ENCODE measurements at regions not wholly inside any gene's neighbourhood (a gene's known extent, or its start where the extent isn't known, plus 50 kb on each side); places are given as distances from the start of the nearest gene placed in this dataset.

DNA sequence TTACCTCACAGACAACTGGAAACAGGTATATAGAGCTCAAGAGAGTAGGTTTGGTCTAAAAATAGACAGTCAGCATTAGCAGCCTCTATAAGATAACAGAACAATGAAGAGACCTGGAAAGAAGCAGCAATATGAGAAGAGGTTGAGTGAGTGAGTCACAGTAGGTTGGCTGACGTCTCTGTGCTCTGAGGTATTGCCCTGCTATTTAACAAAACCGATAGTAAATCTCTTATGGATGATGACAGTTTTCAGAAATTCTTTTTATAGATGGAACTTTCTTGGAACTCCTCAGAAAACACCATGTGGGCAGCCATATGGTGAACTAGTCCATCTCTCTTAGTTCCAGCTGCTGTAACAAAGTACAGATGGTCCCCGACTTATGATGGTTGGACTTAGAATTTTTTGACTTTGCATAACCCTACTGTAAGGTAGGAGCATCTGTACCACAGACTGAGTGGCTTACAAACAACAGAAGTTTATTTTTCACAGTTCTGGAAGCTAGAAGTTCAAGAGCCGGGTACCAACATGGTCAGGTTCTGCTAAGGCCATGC lies 123.5 kb downstream of the MBD2 start:
- no peak for ATAC-seq (replicated peaks in 1 of 4)
- Histone ChIP-seq H3K4me3 (ENCODE audit: control insufficient read depth in 1 of 2, extremely low read depth in 1 of 2, low read length in 1 of 2) (no peak overlapping the region), H3K4me1 (ENCODE audit: control insufficient read depth in 1 of 2, extremely low read depth in 1 of 2, insufficient read depth in 2 of 2, low read length in 2 of 2) (no peaks in the 10 kb centered on the region), H3K27me3 (replicated peaks in 1 of 2; ENCODE audit: control insufficient read depth in 2 of 2, extremely low read depth in 1 of 2, insufficient read depth in 2 of 2, low read length in 1 of 2) (peaks cover 0 to 4% of the 10 kb centered on the region in 2 experiments), H3K36me3 (ENCODE audit: control insufficient read depth in 2 of 2, extremely low read depth in 1 of 2, insufficient read depth in 1 of 2, low read length in 1 of 2) (no peaks in the 10 kb centered on the region), H3K9me3 (no peaks in the 10 kb centered on the region), H3K27ac (ENCODE audit: low read length) (no peak overlapping the region)
- Mint-ChIP-seq H3K4me3 (no peak overlapping the region), H3K27ac (no peak overlapping the region), H3K36me3 (no peaks in the 10 kb centered on the region), H3K9me3 (peaks cover 0 to 8% (median 3%) of the 10 kb centered on the region in 3 donors), H3K4me1 (no peaks in the 10 kb centered on the region), H3K27me3 (peaks cover 2 to 11% of the 10 kb centered on the region in 2 donors)
- CTCF ChIA-PET = no interaction called here
- no peak for DNase-seq
- POLR2A ChIA-PET = no interaction called here
- WGBS (ENCODE audit: insufficient coverage) = 50% methylated on average over 1 of the region's 4 CpGs

DNA sequence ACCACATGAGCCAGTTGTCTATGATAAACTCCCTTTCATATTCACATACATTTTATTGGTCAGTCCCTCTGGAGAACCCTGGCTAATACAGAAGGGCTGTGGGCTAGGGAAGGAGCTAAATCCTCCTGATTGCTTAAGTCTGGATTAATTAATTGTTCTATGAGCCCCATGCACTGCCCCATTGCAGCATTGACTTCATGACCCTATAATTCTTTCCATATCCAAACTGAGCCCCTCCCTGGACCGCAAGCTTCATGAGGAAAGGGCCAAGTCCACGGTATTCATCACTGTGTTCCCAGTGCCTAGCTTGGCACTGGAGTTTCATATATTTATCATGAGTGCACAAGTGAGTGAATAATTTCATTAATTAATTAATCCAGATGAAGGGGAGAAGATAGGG lies 124.0 kb downstream of the MBD2 start:
- Mint-ChIP-seq H3K36me3 (no peaks in the 10 kb centered on the region), H3K27me3 (peaks cover 2 to 11% of the 10 kb centered on the region in 2 donors), H3K4me3 (no peak overlapping the region), H3K27ac (no peak overlapping the region), H3K9me3 (peaks cover 0 to 8% (median 3%) of the 10 kb centered on the region in 3 donors), H3K4me1 (no peaks in the 10 kb centered on the region)
- no peak overlapping the region for H3K27ac ChIP-seq (ENCODE audit: low read length)
- H3K27me3 ChIP-seq (replicated peaks in 1 of 2; ENCODE audit: control insufficient read depth in 2 of 2, extremely low read depth in 1 of 2, insufficient read depth in 2 of 2, low read length in 1 of 2) = peaks cover 0 to 4% of the 10 kb centered on the region in 2 experiments
- H3K9me3 ChIP-seq = no peaks in the 10 kb centered on the region
- no peak for ATAC-seq (replicated peaks in 1 of 4)
- POLR2A ChIA-PET = no interaction called here
- no peak overlapping the region for H3K4me3 ChIP-seq (ENCODE audit: control insufficient read depth in 1 of 2, extremely low read depth in 1 of 2, low read length in 1 of 2)
- no peaks in the 10 kb centered on the region for H3K36me3 ChIP-seq (ENCODE audit: control insufficient read depth in 2 of 2, extremely low read depth in 1 of 2, insufficient read depth in 1 of 2, low read length in 1 of 2)
- DNase-seq = no peak
- H3K4me1 ChIP-seq (ENCODE audit: control insufficient read depth in 1 of 2, extremely low read depth in 1 of 2, insufficient read depth in 2 of 2, low read length in 2 of 2) = no peaks in the 10 kb centered on the region
- CTCF ChIA-PET = no interaction called here
- WGBS (ENCODE audit: insufficient coverage) = no CpG with 5 or more reads among the region's 2 CpGs

DNA sequence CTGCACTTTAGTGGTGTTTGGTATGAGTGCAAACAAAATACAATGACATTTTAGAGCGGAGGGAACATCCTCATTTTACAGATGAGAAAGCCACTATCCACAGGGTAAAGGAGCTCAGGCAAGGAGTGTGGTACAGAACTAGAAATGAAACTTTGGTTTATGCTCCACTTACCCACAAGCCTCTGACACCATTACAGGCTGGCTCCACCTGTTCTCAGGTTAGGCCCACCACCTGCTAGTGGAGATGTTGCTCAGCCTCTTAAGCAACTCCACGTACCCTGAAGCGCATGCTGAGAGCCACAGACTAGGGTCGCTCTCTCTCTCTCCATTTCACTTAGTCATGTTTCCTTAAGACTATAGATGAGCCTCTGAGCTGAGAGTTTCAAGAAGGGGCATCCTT lies 130.0 kb downstream of the MBD2 start:
- H3K36me3 ChIP-seq (ENCODE audit: control insufficient read depth in 2 of 2, extremely low read depth in 1 of 2, insufficient read depth in 1 of 2, low read length in 1 of 2) = no peaks in the 10 kb centered on the region
- Mint-ChIP-seq H3K9me3 (peaks cover 3 to 8% (median 4%) of the 10 kb centered on the region in 3 donors), H3K4me1 (no peaks in the 10 kb centered on the region), H3K27ac (no peak overlapping the region), H3K36me3 (no peaks in the 10 kb centered on the region), H3K4me3 (no peak overlapping the region), H3K27me3 (peaks cover 2 to 5% of the 10 kb centered on the region in 2 donors)
- H3K4me3 ChIP-seq (ENCODE audit: control insufficient read depth in 1 of 2, extremely low read depth in 1 of 2, low read length in 1 of 2) = no peak overlapping the region
- H3K27ac ChIP-seq (ENCODE audit: low read length) = no peak overlapping the region
- no peaks in the 10 kb centered on the region for H3K9me3 ChIP-seq
- ATAC-seq (replicated peaks in 1 of 4) = no peak
- no peak for DNase-seq
- H3K27me3 ChIP-seq (replicated peaks in 1 of 2; ENCODE audit: control insufficient read depth in 2 of 2, extremely low read depth in 1 of 2, insufficient read depth in 2 of 2, low read length in 1 of 2) = no peaks in the 10 kb centered on the region
- 81% methylated on average over 3 of the region's 4 CpGs for WGBS (ENCODE audit: insufficient coverage)
- no peaks in the 10 kb centered on the region for H3K4me1 ChIP-seq (ENCODE audit: control insufficient read depth in 1 of 2, extremely low read depth in 1 of 2, insufficient read depth in 2 of 2, low read length in 2 of 2)
- ChIA-PET POLR2A (no interaction called here), CTCF (no interaction called here)

DNA sequence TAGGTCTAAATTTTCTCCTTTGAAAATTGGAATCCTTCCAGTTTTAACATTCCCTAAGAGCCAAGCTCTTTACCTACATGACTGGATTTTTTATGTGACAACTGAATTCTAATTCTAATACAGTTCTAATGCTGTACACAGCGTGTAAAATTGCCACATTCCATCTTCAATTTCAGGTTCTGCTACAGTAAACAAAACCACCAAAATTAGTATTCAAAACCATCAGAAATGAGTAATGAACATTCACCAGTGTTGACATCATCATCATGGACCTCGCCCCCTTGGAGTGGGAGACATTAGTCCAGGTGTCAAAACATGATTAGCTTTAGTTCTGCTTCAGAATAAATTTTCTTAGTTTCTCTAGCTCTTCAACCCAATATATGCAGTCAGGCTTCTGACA lies 133.6 kb downstream of the MBD2 start:
- H3K4me1 Mint-ChIP-seq = peaks cover 0 to 15% (median 14%) of the 10 kb centered on the region in 3 donors
- H3K27ac Mint-ChIP-seq = no peak overlapping the region
- Histone ChIP-seq H3K27ac (ENCODE audit: low read length) (no peak overlapping the region), H3K4me1 (ENCODE audit: control insufficient read depth in 1 of 2, extremely low read depth in 1 of 2, insufficient read depth in 2 of 2, low read length in 2 of 2) (peaks cover 0 to 9% of the 10 kb centered on the region in 2 experiments), H3K36me3 (ENCODE audit: control insufficient read depth in 2 of 2, extremely low read depth in 1 of 2, insufficient read depth in 1 of 2, low read length in 1 of 2) (no peaks in the 10 kb centered on the region), H3K9me3 (no peaks in the 10 kb centered on the region), H3K4me3 (ENCODE audit: control insufficient read depth in 1 of 2, extremely low read depth in 1 of 2, low read length in 1 of 2) (no peak overlapping the region), H3K27me3 (replicated peaks in 1 of 2; ENCODE audit: control insufficient read depth in 2 of 2, extremely low read depth in 1 of 2, insufficient read depth in 2 of 2, low read length in 1 of 2) (no peaks in the 10 kb centered on the region)
- H3K36me3 Mint-ChIP-seq = no peaks in the 10 kb centered on the region
- CTCF ChIA-PET = no interaction called here
- no CpG with 5 or more reads among the region's 2 CpGs for WGBS (ENCODE audit: insufficient coverage)
- peaks cover 0 to 4% (median 0%) of the 10 kb centered on the region in 3 donors for H3K9me3 Mint-ChIP-seq
- no peaks in the 10 kb centered on the region for H3K27me3 Mint-ChIP-seq
- DNase-seq (no peak), ATAC-seq (replicated peaks in 1 of 4) (no peak)
- POLR2A ChIA-PET = no interaction called here
- no peak overlapping the region for H3K4me3 Mint-ChIP-seq

DNA sequence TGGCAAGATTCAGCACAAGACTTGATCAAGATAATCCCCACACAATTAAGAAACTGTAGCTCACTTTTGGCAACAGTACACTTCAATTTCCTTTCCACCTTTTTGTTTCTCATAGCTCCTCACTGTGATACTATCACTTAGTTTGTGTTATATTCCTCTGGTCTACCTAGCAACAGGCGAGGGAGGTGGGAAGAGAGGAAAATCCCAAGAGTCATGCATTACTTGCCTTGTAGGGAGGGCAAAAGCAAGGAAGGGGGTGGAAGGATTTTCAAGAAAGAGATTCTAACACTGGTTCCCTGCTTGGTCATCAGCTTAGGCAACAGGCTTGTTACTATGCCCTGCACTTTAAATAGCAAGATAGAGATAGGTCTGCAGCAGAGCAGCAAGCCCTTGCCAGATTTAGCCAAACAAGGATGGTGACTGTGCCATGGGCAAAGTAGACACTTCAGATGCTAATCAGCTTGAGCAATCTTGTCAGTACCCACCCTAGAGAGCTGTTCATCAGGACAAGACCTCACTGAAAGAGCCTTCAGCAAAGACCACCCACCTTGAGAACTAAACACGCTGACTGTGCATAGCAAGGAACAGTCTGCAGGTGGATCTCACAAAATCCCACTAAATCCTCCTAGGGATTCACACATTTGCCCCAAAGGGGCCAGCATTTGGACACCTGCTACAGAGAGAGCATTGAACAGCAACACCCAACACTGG lies 134.6 kb downstream of the MBD2 start:
- ATAC-seq (replicated peaks in 1 of 4) = no peak
- no peaks in the 10 kb centered on the region for H3K36me3 ChIP-seq (ENCODE audit: control insufficient read depth in 2 of 2, extremely low read depth in 1 of 2, insufficient read depth in 1 of 2, low read length in 1 of 2)
- 91% methylated on average over 1 of the region's 2 CpGs for WGBS (ENCODE audit: insufficient coverage)
- H3K9me3 ChIP-seq = no peaks in the 10 kb centered on the region
- POLR2A ChIA-PET = no interaction called here
- no peak overlapping the region for H3K4me3 ChIP-seq (ENCODE audit: control insufficient read depth in 1 of 2, extremely low read depth in 1 of 2, low read length in 1 of 2)
- H3K27me3 Mint-ChIP-seq = peaks cover 0 to 4% of the 10 kb centered on the region in 2 donors
- H3K4me3 Mint-ChIP-seq = no peak overlapping the region
- CTCF ChIA-PET = no interaction called here
- no peak overlapping the region for H3K27ac Mint-ChIP-seq
- peaks cover 0 to 20% (median 14%) of the 10 kb centered on the region in 3 donors for H3K4me1 Mint-ChIP-seq
- H3K36me3 Mint-ChIP-seq = no peaks in the 10 kb centered on the region
- H3K9me3 Mint-ChIP-seq = peaks cover 0 to 4% (median 0%) of the 10 kb centered on the region in 3 donors
- no peak overlapping the region for H3K27ac ChIP-seq (ENCODE audit: low read length)
- no peaks in the 10 kb centered on the region for H3K27me3 ChIP-seq (replicated peaks in 1 of 2; ENCODE audit: control insufficient read depth in 2 of 2, extremely low read depth in 1 of 2, insufficient read depth in 2 of 2, low read length in 1 of 2)
- H3K4me1 ChIP-seq (ENCODE audit: control insufficient read depth in 1 of 2, extremely low read depth in 1 of 2, insufficient read depth in 2 of 2, low read length in 2 of 2) = peaks cover 0 to 11% of the 10 kb centered on the region in 2 experiments
- DNase-seq = no peak

DNA sequence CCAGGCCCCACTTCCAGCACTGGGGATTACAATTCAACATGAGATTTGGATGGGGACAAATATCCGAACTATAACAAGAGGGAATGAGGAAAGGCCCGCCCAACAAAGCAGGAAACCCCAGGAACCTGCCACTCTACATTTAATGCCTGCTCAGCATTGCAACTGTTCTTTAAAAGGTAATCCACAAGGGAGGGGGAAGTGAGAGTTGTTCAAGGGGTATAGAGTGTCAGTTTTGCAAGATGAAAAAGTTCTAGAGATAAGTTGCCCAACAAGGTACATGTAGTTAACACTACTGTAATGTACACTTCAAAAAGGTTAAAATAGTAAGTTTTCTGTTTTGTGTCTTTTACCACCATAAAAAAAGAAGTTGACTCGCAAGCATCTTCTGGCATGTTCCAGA lies 137.6 kb downstream of the MBD2 start:
- H3K4me3 ChIP-seq (ENCODE audit: control insufficient read depth in 1 of 2, extremely low read depth in 1 of 2, low read length in 1 of 2) = no peak overlapping the region
- ATAC-seq (replicated peaks in 1 of 4) = no peak
- H3K4me3 Mint-ChIP-seq = no peak overlapping the region
- WGBS (ENCODE audit: insufficient coverage) = no CpG with 5 or more reads among the region's 3 CpGs
- DNase-seq = no peak
- H3K27ac Mint-ChIP-seq = peak overlapping the region; percentile 69 to 78
- peaks cover 0 to 11% of the 10 kb centered on the region in 2 experiments for H3K4me1 ChIP-seq (ENCODE audit: control insufficient read depth in 1 of 2, extremely low read depth in 1 of 2, insufficient read depth in 2 of 2, low read length in 2 of 2)
- H3K27me3 ChIP-seq (replicated peaks in 1 of 2; ENCODE audit: control insufficient read depth in 2 of 2, extremely low read depth in 1 of 2, insufficient read depth in 2 of 2, low read length in 1 of 2) = no peaks in the 10 kb centered on the region
- no peaks in the 10 kb centered on the region for H3K36me3 ChIP-seq (ENCODE audit: control insufficient read depth in 2 of 2, extremely low read depth in 1 of 2, insufficient read depth in 1 of 2, low read length in 1 of 2)
- H3K27me3 Mint-ChIP-seq = peaks cover 0 to 12% of the 10 kb centered on the region in 2 donors
- ChIA-PET POLR2A (no interaction called here), CTCF (no interaction called here)
- H3K9me3 Mint-ChIP-seq = peaks cover 4 to 16% (median 9%) of the 10 kb centered on the region in 3 donors
- peaks cover 0 to 23% (median 17%) of the 10 kb centered on the region in 3 donors for H3K4me1 Mint-ChIP-seq
- H3K9me3 ChIP-seq = no peaks in the 10 kb centered on the region
- H3K36me3 Mint-ChIP-seq = peaks cover 4% of the 10 kb centered on the region
- H3K27ac ChIP-seq (ENCODE audit: low read length) = no peak overlapping the region

Data from T-cell (primary cell).